Activated CD8-positive, alpha-beta memory T cell treated with anti-CD3 and anti-CD28 coated beads, Interleukin-2, amount 50 U/mL, for 4 hours (primary cell): ENCODE measurements at regions not wholly inside any gene's neighbourhood (a gene's known extent, or its start where the extent isn't known, plus 50 kb on each side); places are given as distances from the start of the nearest gene placed in this dataset.

Source experiments
- DNase-seq: peaks from one replicate; pipeline ENCODE4 v3.0.0-alpha.2; 2020

GRCh38 chr7:115707258-115708012, 323.1 kb downstream of the TFEC start:
- DNase-seq: no peak

DNA sequence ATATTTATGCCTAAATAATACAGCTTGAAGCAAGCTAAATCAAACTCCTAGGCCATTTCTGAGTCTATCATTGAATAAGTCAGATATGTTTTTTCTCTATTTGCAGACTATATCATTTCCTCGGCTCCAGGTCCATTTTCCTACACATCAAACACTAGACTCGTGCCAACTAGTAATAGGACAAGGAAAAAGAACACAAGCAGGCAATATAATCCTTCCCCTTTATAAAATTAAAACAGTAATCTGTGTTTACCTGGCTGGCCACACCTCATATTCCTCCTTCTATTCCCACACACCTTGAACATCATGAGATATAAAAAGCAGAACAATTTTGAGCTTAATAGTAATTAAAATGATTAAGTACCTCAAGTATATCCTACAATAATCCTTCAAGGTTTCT, 325.7 kb downstream of the TFEC start:
- DNase-seq: no peak

DNA sequence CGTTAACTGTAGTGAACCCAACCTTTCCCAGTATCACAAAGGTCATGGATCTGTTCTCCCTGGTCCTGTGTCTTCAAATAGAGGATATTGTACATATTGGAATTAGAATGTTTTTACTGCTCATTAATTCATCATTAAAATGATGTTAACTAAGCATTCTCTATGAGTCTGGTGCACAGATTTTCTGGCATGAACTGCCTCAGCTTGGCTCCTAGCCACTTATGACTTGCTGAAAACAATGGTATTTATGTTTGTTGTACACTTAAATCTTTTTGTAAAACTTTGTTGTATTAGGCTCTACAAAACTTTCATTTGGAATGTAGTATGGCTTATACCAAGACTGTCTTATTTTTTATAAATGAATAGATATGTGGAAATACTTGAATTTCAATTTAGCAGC, 329.4 kb downstream of the TFEC start:
- no peak for DNase-seq

DNA sequence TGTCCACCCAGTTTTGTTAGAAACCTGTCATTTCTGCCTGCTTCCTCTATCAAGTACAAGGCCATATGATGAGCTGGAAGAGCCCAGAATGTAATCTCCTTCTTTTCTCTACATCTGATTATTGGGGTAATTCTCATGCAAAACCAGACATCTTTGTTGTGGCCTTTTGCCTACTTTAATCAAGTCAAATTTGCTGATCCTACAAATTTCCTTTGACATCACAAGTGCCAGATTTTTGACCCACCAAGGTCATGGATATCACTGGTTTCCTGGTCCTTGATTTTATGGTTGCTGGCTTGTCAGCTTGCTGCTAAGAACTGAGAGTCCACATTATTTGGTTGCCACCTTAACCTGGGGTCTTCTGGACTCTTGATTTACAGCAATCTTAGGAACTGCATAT, 336.1 kb downstream of the TFEC start:
- DNase-seq: no peak

DNA sequence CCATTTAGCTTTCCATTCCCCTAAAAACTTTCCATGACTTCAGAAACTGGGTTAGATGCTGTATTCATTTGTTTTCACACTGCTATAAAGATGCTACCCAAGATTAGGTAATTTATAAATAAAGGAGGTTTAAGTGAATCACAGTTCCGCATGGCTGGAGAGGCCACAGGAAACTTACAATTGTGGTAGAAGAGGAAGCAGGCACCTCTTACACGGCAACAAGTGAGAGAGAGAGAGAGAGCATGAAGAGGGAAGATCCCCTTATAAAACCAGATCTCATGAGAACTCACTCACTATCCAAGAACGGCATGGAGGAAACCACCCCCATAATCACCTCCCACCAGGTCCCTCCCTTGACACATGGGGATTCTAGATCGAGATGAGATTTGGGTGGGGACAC, 336.8 kb downstream of the TFEC start:
- no peak for DNase-seq

- no peak for DNase-seq
Observed at GRCh38 chr7:115689941-115690340, 340.6 kb downstream of the TFEC start.

DNA sequence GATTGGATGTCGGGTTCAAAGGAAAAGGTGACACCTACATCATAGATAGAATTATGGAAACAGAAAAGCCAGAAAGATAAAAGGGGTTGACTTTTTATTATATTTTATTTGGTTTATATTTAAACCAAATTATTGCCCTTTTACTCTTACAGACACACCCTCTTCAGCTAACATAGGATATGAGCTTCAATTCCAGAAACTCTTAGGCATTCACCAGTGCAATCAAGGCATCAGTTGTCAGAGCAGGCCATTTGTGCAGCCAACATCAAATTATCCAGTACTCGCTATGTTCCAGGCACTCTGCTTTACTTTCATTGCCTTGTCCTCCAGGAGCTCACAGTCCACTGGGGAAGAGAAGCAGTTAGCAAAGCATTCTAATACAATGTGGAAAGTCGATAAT, 347.5 kb downstream of the TFEC start:
- no peak for DNase-seq

GRCh38 chr7:115682507-115682906, 348.1 kb downstream of the TFEC start:
- DNase-seq: no peak

GRCh38 chr7:115680921-115681320, 349.6 kb downstream of the TFEC start:
- DNase-seq: no peak

DNA sequence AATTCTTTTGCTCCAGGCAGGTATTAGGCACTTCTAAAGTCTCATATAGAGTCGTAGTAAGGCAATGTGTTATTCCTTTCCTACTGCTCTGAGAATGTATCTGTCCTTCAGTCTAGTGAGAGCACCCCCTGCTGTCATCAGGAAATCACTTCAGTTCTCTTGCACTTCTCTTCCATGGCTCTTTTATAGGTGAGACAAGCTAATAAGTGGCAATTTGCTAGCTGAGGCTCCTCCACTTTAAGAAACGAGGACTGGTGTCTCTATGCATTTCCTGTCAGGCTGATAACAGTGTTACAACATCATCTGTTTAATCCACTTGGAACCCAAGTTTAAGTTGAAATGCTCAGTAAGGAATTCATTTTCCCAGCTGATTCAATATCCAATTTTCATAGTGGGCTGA, 350.6 kb downstream of the TFEC start:
- DNase-seq: no peak

DNA sequence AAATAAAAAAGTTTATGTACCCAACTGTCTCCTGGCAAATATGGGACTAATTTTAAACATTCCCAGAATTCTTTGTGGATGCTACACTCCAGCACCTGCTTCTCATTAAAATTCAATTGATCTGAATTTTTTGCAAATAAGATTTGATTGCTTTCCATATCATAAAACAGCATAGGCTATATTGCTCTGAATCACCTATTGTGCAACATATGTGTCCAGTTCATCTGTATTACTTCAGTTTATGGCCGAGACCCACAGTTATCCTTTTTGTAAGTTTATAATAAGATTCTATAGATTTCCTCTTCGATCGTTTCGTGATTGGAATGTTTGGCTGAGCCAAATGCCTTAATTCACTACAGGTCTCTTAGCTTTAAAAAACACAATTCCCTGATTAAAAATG, 351.1 kb downstream of the TFEC start:
- no peak for DNase-seq

- DNase-seq: no peak
Observed at GRCh38 chr7:115678086-115678982, 352.2 kb downstream of the TFEC start.

DNA sequence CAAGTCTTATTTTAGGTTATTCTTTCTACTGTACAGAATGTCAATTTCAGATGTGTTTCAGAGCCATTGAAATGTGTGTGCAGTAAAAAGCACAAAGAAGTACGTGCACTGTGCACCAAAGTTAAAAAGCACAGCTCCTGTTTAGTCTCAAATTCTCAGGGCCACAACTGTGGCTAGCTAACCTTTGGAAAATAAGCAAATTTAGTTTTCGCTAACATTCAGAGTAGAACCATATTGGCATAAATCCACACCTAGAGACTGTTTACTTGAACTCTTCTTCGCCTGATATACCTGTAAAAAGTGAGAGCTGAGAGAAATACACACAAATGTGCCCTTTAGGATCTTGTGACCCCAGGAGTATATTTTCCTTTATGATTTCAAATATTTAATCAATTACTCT, 353.9 kb downstream of the TFEC start:
- DNase-seq: no peak

DNA sequence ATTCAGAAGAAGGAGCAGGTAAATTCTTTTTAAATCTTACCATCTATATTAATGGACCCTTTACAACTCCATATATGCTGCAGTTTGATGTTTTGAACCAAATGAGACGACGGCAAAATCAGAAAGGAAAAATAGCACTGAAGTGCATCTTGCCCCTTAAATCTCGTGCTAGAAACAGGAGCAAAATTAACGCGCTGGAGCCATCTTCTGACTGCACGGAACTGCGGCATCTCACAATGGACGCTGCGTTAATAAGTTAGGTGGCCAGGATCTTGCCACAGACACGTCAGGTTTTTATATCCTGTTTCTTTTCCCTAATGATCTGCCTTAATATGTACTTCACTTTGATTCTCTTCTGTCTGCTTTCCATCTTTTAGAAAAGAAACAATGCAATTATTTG, 354.5 kb downstream of the TFEC start:
- no peak for DNase-seq

- no peak for DNase-seq
Observed at GRCh38 chr7:115674467-115675024, 356.0 kb downstream of the TFEC start.

GRCh38 chr7:115672024-115672423, 358.5 kb downstream of the TFEC start:
- no peak for DNase-seq

DNA sequence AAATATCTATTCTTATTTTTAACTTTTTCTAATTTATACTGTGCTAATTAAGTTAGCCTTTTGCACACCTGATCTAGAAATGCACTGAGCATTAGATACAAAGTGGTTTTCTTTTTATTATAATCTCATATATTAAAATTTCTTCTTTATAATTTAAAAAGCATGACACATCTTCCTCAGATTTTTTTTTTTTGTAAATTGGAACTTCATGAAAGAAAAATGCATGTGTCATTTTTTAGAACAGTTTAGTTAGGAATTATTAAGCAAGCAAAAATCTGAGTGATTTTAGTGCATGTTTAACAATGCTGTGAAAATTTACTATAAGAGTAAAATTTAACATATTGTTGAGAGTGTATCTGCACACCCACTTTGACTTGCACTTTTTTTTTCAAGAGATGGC, 367.9 kb downstream of the TFEC start:
- DNase-seq: no peak

- DNase-seq: no peak
Observed at GRCh38 chr7:115662120-115662519, 368.4 kb downstream of the TFEC start.

DNA sequence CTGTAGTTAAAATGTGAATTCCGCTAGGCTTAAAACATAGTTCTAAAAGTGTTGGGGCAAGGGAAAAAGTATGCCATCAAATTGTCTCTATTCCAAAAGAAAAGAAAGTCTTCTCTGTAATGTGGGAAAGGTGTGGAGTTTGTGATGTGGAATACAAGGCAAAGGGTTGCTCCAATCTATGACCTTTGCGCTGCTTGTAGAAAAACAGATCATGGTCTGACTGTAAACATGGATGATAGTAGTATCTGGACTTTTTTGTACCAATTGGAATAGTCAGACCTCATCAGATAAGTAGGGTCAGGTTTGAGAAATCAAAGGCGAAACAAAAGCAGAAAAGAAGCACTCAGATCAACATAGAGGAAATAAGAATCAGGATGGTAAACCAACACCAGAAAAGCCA, 372.3 kb downstream of the TFEC start:
- DNase-seq: no peak

DNA sequence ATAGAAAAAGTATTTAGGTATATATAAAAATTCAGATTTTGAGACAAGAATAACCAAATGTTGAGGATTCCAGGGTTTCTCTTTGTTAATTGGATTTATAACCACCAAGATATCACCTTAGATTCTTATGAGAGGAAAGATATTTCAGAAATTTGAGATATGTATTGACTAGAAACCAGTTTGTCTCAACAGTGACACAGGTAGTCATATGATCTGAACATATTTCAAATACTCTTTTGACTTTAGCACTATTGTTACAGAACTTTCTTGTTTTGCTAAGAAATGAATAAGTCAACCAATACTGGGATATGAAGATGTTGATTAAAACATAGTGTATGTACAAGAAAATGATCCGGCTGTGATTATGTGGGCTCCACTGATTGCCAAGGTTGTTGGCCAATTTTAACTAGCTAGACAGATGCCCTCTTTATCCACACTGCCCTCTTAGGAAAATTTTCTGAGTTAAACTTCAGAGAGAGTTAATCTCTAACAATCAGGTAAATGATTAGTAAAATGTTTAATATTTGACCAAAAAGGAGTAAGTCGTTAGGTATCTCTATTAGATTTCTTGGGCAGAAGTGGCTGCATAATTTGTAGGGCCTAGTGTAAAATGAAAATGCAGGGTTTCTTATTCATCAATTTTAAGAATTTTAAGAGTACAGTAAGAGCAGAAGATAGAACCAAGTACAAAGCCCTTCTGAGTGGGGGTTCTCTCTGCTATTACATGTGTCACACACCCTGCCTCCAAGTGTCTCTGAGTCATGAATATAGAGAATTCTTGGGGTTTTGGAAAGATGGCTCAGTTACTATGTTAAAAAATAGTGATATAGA, 376.0 kb downstream of the TFEC start:
- no peak for DNase-seq

DNA sequence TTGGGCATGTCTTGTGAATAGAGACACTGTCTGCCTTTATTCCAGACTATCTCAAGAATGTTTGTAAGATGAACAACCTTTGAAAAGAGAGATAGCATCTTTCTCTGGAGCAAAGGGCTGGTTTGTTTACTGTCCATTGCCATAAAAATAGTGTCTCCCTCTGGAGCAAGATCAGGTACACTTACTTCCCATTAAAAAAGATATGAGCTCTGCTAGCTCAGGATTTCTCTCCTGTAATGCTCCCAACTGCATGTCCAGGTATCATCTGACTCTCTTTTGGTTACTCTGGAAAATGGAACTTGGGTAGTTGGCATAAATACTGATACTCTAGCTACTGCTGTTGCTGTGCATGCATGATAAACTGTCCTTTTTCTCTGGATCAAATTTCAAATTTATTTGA, 381.1 kb downstream of the TFEC start:
- no peak for DNase-seq

DNA sequence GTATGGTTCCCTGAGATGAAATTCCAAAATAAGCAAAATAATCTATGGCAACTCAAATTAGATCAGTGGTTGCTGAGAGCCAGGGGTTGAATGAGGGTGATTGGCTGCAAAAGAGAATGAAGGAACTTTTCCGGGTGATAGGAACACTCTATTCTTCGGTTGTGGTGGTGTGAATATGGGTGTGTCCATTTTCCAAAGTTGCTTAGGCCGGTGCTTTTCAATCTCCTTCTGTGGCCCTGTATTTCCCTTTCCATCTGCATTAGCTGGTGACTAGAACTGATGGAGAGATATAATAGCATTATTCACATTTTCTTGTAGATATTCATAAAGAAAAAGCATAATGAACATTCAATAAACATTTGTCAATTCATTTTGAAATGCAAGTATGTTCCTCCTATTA, 382.9 kb downstream of the TFEC start:
- no peak for DNase-seq

DNA sequence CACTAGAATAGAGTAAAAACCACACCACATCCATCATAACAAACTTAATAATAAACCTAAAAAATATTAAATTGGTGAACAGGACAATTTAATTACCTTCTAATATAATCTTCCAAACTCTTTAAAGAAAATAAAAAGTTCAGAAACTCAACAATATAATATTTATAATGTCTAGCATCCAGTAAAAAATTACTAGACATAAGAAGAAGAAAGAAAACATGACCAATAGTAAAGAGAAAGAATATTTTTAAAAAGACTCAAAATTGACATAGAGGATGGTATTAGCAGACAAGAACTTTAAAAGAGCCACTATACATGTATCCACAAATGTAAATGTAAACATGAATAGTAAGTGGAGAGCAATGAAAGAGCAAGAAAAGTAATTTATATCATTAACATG, 388.4 kb downstream of the TFEC start:
- DNase-seq: no peak
